ENCODE measurements at regions not wholly inside any gene's neighbourhood (a gene's known extent, or its start where the extent isn't known, plus 50 kb on each side); places are given as distances from the start of the nearest gene placed in this dataset.
"Not testable (repeated sequence)": the region's sequence is repeated elsewhere in the genome, so short reads cannot be mapped to it uniquely, and the experiment has no call there.

- H3K36me3 Mint-ChIP-seq (ENCODE audit: low read depth): no peaks in the 10 kb centered on the region
- no peak overlapping the region for H3K27ac Mint-ChIP-seq
- H3K27me3 Mint-ChIP-seq (ENCODE audit: low read depth): no peaks in the 10 kb centered on the region
- peaks cover 3% of the 10 kb centered on the region for H3K9me3 Mint-ChIP-seq
- H3K4me3 Mint-ChIP-seq: no peak overlapping the region
- no peak for TF ChIP-seq CTCF (IDR thresholded peaks at IDR 0.05; ENCODE audit: unreplicated experiment in 3 of 3)
- no peaks in the 10 kb centered on the region for H3K4me1 Mint-ChIP-seq
Measured at GRCh38 chr4:177494791-177495190, 52.6 kb upstream of the AGA start.

- not testable (repeated sequence) for H3K4me1 Mint-ChIP-seq; H3K4me3 Mint-ChIP-seq; H3K9me3 Mint-ChIP-seq; H3K27me3 Mint-ChIP-seq (ENCODE audit: low read depth); H3K27ac Mint-ChIP-seq; H3K36me3 Mint-ChIP-seq (ENCODE audit: low read depth)
Measured at GRCh38 chr4:177495626-177496025, 53.4 kb upstream of the AGA start.

GRCh38 chr4:177499537-177499936, 57.3 kb upstream of the AGA start:
- Mint-ChIP-seq H3K36me3 (ENCODE audit: low read depth) (no peaks in the 10 kb centered on the region), H3K4me3 (no peak overlapping the region), H3K27me3 (ENCODE audit: low read depth) (no peaks in the 10 kb centered on the region), H3K4me1 (no peaks in the 10 kb centered on the region), H3K9me3 (peaks cover 12% of the 10 kb centered on the region), H3K27ac (no peak overlapping the region)
- no peak for TF ChIP-seq CTCF (IDR thresholded peaks at IDR 0.05; ENCODE audit: unreplicated experiment in 3 of 3)

GRCh38 chr4:177505171-177505615, 63.0 kb upstream of the AGA start:
- Mint-ChIP-seq H3K27me3 (ENCODE audit: low read depth) (peaks cover 3% of the 10 kb centered on the region), H3K27ac (no peak overlapping the region), H3K4me1 (no peaks in the 10 kb centered on the region), H3K4me3 (no peak overlapping the region), H3K9me3 (peaks cover 9% of the 10 kb centered on the region), H3K36me3 (ENCODE audit: low read depth) (no peaks in the 10 kb centered on the region)
- TF ChIP-seq CTCF (IDR thresholded peaks at IDR 0.05; ENCODE audit: unreplicated experiment in 3 of 3): no peak

GRCh38 chr4:177508662-177509061, 66.4 kb upstream of the AGA start:
- TF ChIP-seq CTCF (IDR thresholded peaks at IDR 0.05; ENCODE audit: unreplicated experiment in 3 of 3): no peak
- Mint-ChIP-seq H3K9me3 (no peaks in the 10 kb centered on the region), H3K4me1 (no peaks in the 10 kb centered on the region), H3K36me3 (ENCODE audit: low read depth) (no peaks in the 10 kb centered on the region), H3K27ac (no peak overlapping the region), H3K27me3 (ENCODE audit: low read depth) (peaks cover 7% of the 10 kb centered on the region), H3K4me3 (no peak overlapping the region)

- no peak overlapping the region for H3K4me3 Mint-ChIP-seq
- no peaks in the 10 kb centered on the region for H3K4me1 Mint-ChIP-seq
- H3K36me3 Mint-ChIP-seq (ENCODE audit: low read depth): no peaks in the 10 kb centered on the region
- H3K9me3 Mint-ChIP-seq: no peaks in the 10 kb centered on the region
- no peak overlapping the region for H3K27ac Mint-ChIP-seq
- TF ChIP-seq CTCF (IDR thresholded peaks at IDR 0.05; ENCODE audit: unreplicated experiment in 3 of 3): no peak
- H3K27me3 Mint-ChIP-seq (ENCODE audit: low read depth): peaks cover 7% of the 10 kb centered on the region
Measured at GRCh38 chr4:177509226-177509745, 67.0 kb upstream of the AGA start.
